H1 (cell line): ENCODE measurements at regions not wholly inside any gene's neighbourhood (a gene's known extent, or its start where the extent isn't known, plus 50 kb on each side); places are given as distances from the start of the nearest gene placed in this dataset.

Experiments used
- CTCF ChIA-PET: fragments of 300-600 bp; sonication (Branson Sonifier 250); formaldehyde crosslinking; loops from one replicate; lab custom pipeline; 2021; ENCODE audit not compliant: partially characterized antibody; lab: Charles Lee
- POLR2A ChIA-PET: fragments of 300-600 bp; sonication (Branson Sonifier 250); formaldehyde crosslinking; loops from one replicate; lab custom pipeline; 2021; ENCODE audit warnings: inconsistent platforms; ENCODE audit not compliant: partially characterized antibody; lab: Charles Lee
- DNase-seq, 2 experiments: peaks; one replicate each; pipeline versions ENCODE4 v3.0.0 to v3.0.0-alpha.2; 2010 to 2022; ENCODE audit warnings: low spot score in 2 of 2, low read depth in 1 of 2, mixed read lengths in 1 of 2
- FAIRE-seq: peaks from 2 replicates; lab custom pipeline; 2011; peaks lifted over from hg19 to GRCh38; lab: Jason Lieb, UNC
- H2AFZ ChIP-seq: 2 replicates; pipeline ENCODE4 v1.8.1; 2012; ENCODE audit warnings: low read length, inconsistent platforms
- H2AK5ac ChIP-seq: 2 replicates; pipeline ENCODE4 v1.6.1; 2013; ENCODE audit warnings: low read depth, low read length
- H2BK120ac ChIP-seq: replicated peaks from 2 replicates; pipeline ENCODE3; 2013; ENCODE audit warnings: low read depth, low read length, inconsistent platforms
- H2BK12ac ChIP-seq: 2 replicates; pipeline ENCODE4 v1.6.1; 2013; ENCODE audit warnings: low read depth, low read length
- H2BK15ac ChIP-seq: 2 replicates; pipeline ENCODE4 v1.6.1; 2013; ENCODE audit warnings: low read length
- H2BK20ac ChIP-seq: 2 replicates; pipeline ENCODE4 v1.6.1; 2013; ENCODE audit warnings: low read length
- H2BK5ac ChIP-seq: 2 replicates; pipeline ENCODE4 v1.6.1; 2013; ENCODE audit warnings: low read depth, low read length
- H3K14ac ChIP-seq: 2 replicates; pipeline ENCODE4 v1.6.1; 2013; ENCODE audit warnings: inconsistent platforms; ENCODE audit not compliant: insufficient read length
- H3K18ac ChIP-seq: 2 replicates; pipeline ENCODE4 v1.6.1; 2013; ENCODE audit warnings: low read length; ENCODE audit errors: extremely low read depth
- H3K23ac ChIP-seq: 2 replicates; pipeline ENCODE4 v1.6.1; 2013; ENCODE audit warnings: inconsistent platforms; ENCODE audit not compliant: insufficient read length
- H3K23me2 ChIP-seq: 2 replicates; pipeline ENCODE4 v1.6.1; 2013; ENCODE audit warnings: low read depth, low read length
- H3K27ac ChIP-seq: 2 replicates; pipeline ENCODE4 v1.6.1; 2011; ENCODE audit warnings: low read depth, low read length, inconsistent platforms
- H3K27me3 ChIP-seq, 4 experiments: replicated peaks in 1 of 4; 1 replicate in 1 of 4; 2 replicates in 3 of 4; pipeline versions ENCODE4 v1.6.1 to v1.8.1; 2011 to 2013; ENCODE audit warnings: low read length in 3 of 4, mild to moderate bottlenecking in 3 of 4, inconsistent platforms in 2 of 4, mixed read lengths in 2 of 4, moderate library complexity in 1 of 4; ENCODE audit not compliant: control insufficient read depth in 3 of 4, insufficient read depth in 3 of 4; ENCODE audit errors: extremely low read depth in 1 of 4
- H3K36me3 ChIP-seq, 4 experiments: 2 replicates each; pipeline versions ENCODE4 v1.6.1 to v1.8.1; 2011 to 2013; ENCODE audit warnings: mild to moderate bottlenecking in 4 of 4, low read length in 3 of 4, moderate library complexity in 2 of 4, control low read depth in 1 of 4, inconsistent platforms in 1 of 4; ENCODE audit not compliant: insufficient read depth in 4 of 4, control insufficient read depth in 2 of 4
- H3K4ac ChIP-seq: replicated peaks from 2 replicates; pipeline ENCODE3; 2013; ENCODE audit warnings: low read length, low read depth, mixed read lengths, inconsistent platforms; ENCODE audit not compliant: insufficient read length
- H3K4me1 ChIP-seq, 4 experiments: replicated peaks in 1 of 4; 1 replicate in 1 of 4; 2 replicates in 3 of 4; pipeline versions ENCODE4 v1.6.1 to v1.8.1; 2011 to 2013; ENCODE audit warnings: low read length in 3 of 4, inconsistent platforms in 2 of 4, mixed read lengths in 1 of 4; ENCODE audit not compliant: insufficient read depth in 4 of 4, control insufficient read depth in 3 of 4
- H3K4me2 ChIP-seq, 2 experiments: 2 replicates each; pipeline versions ENCODE4 v1.6.1 to v1.8.1; 2011 to 2013; ENCODE audit warnings: low read depth in 2 of 2, low read length in 2 of 2, control low read depth in 1 of 2, inconsistent platforms in 1 of 2, mild to moderate bottlenecking in 1 of 2; ENCODE audit not compliant: insufficient read depth in 1 of 2
- H3K4me3 ChIP-seq, 4 experiments: fragments of 200-600, 300-600 bp in 1 of 4; sonication (generic), shearing (Covaris generic), sonication (Bioruptor Twin) in 1 of 4; 2 replicates each; pipeline versions ENCODE4 v1.5.1 to v1.8.1; 2011 to 2016; ENCODE audit warnings: low read length in 4 of 4, low read depth in 3 of 4, control low read depth in 2 of 4, inconsistent platforms in 2 of 4, mild to moderate bottlenecking in 2 of 4, mixed read lengths in 1 of 4, moderate library complexity in 1 of 4; ENCODE audit not compliant: insufficient read depth in 2 of 4; ENCODE audit errors: extremely low read depth in 1 of 4
- H3K56ac ChIP-seq: replicated peaks from 2 replicates; pipeline ENCODE3; 2013; ENCODE audit warnings: low read depth, mild to moderate bottlenecking, mixed read lengths, low read length, inconsistent platforms; ENCODE audit not compliant: insufficient read length
- H3K79me1 ChIP-seq: 2 replicates; pipeline ENCODE4 v1.6.1; 2013; ENCODE audit warnings: low read depth, low read length, control low read depth
- H3K79me2 ChIP-seq, 2 experiments: 2 replicates each; pipeline versions ENCODE4 v1.6.1 to v1.8.1; 2012 to 2013; ENCODE audit warnings: low read length in 2 of 2, mild to moderate bottlenecking in 2 of 2, inconsistent platforms in 1 of 2; ENCODE audit not compliant: insufficient read depth in 2 of 2, control insufficient read depth in 1 of 2
- H3K9ac ChIP-seq, 4 experiments: replicated peaks in 1 of 4; 1 replicate in 1 of 4; 2 replicates in 3 of 4; pipeline versions ENCODE4 v1.6.1 to v1.8.1; 2011 to 2013; ENCODE audit warnings: low read depth in 3 of 4, low read length in 3 of 4, control low read depth in 2 of 4, mild to moderate bottlenecking in 2 of 4, moderate library complexity in 2 of 4, inconsistent platforms in 1 of 4; ENCODE audit errors: extremely low read depth in 1 of 4
- H3K9me3 ChIP-seq, 2 experiments: 2 replicates each; pipeline versions ENCODE4 v1.6.1 to v1.8.1; 2012 to 2013; ENCODE audit warnings: mild to moderate bottlenecking in 2 of 2, moderate library complexity in 2 of 2, control low read depth in 1 of 2, inconsistent platforms in 1 of 2, low read depth in 1 of 2, low read length in 1 of 2, mixed read lengths in 1 of 2; ENCODE audit not compliant: insufficient read depth in 2 of 2
- H4K20me1 ChIP-seq, 2 experiments: replicated peaks in 1 of 2; 2 replicates each; pipeline versions ENCODE3 to v1.8.1; 2011 to 2013; ENCODE audit warnings: inconsistent platforms in 2 of 2, low read length in 2 of 2, mild to moderate bottlenecking in 1 of 2; ENCODE audit not compliant: insufficient read depth in 2 of 2, control insufficient read depth in 1 of 2
- H4K5ac ChIP-seq: 2 replicates; pipeline ENCODE4 v1.6.1; 2013; ENCODE audit warnings: low read length, low read depth, mixed read lengths, inconsistent platforms; ENCODE audit not compliant: insufficient read length
- H4K8ac ChIP-seq: 2 replicates; pipeline ENCODE4 v1.8.0; 2013; ENCODE audit warnings: mild to moderate bottlenecking, moderate library complexity, low read length, inconsistent platforms; ENCODE audit not compliant: insufficient read depth; ENCODE audit errors: extremely low read depth
- H4K91ac ChIP-seq: replicated peaks from 2 replicates; pipeline ENCODE3; 2013; ENCODE audit warnings: low read length, mixed read lengths, inconsistent platforms; ENCODE audit not compliant: insufficient read length
- ATF2 ChIP-seq: IDR thresholded peaks from 2 replicates; pipeline ENCODE4 v1.6.1; 2012; ENCODE audit warnings: low read length, inconsistent platforms
- BACH1 ChIP-seq: IDR thresholded peaks from 2 replicates; pipeline ENCODE4 v1.6.1; 2012; ENCODE audit warnings: low read length, improper control_type of control experiment
- BCL11A ChIP-seq, 2 experiments: IDR thresholded peaks; one replicate each; pipeline ENCODE4 v1.6.1; 2011; ENCODE audit warnings: low read depth in 2 of 2, low read length in 2 of 2, mild to moderate bottlenecking in 2 of 2
- BRCA1 ChIP-seq: IDR thresholded peaks from 2 replicates; pipeline ENCODE4 v1.6.1; 2012; ENCODE audit warnings: low read depth, low read length, improper control_type of control experiment
- CHD1 ChIP-seq: IDR thresholded peaks from 2 replicates; pipeline ENCODE4 v1.6.1; 2012; ENCODE audit warnings: low read depth, low read length, improper control_type of control experiment
- CREB1 ChIP-seq: IDR thresholded peaks from 2 replicates; pipeline ENCODE4 v1.6.1; 2012; ENCODE audit warnings: inconsistent platforms
- CTBP2 ChIP-seq: IDR thresholded peaks from 2 replicates; pipeline ENCODE4 v1.7.0; 2011; ENCODE audit warnings: borderline replicate concordance, mild to moderate bottlenecking, moderate library complexity, mixed read lengths, low read length; ENCODE audit not compliant: insufficient read depth, insufficient read length
- POU5F1 ChIP-seq: IDR thresholded peaks from 2 replicates; pipeline ENCODE4 v1.6.1; 2011; ENCODE audit warnings: low read depth, mild to moderate bottlenecking, low read length, moderate library complexity
- RXRA ChIP-seq: IDR thresholded peaks from 2 replicates; pipeline ENCODE4 v1.6.1; 2011; ENCODE audit warnings: low read depth, mild to moderate bottlenecking, low read length, moderate library complexity; ENCODE audit not compliant: insufficient read depth
- SRF ChIP-seq: IDR thresholded peaks from 2 replicates; pipeline ENCODE4 v1.6.1; 2011; ENCODE audit warnings: mild to moderate bottlenecking, low read depth, low read length, moderate library complexity
- TAF1 ChIP-seq: IDR thresholded peaks from 2 replicates; pipeline ENCODE4 v1.6.1; 2011; ENCODE audit warnings: mild to moderate bottlenecking, low read depth, low read length
- USF2 ChIP-seq: IDR thresholded peaks from 2 replicates; pipeline ENCODE4 v1.6.1; 2011; ENCODE audit warnings: low read length, improper control_type of control experiment
- WGBS, 2 experiments: shearing (Covaris generic) in 1 of 2; methylation state at CpG; one replicate each; pipeline versions ENCODE4 v1.1.6 to v1.1.7; 2013 to 2015; ENCODE audit warnings: low lambda C conversion rate in 2 of 2, mixed read lengths in 2 of 2, inconsistent platforms in 1 of 2, low coverage in 1 of 2, missing lambda C conversion rate in 1 of 2; ENCODE audit not compliant: insufficient replicate concordance in 2 of 2, insufficient coverage in 1 of 2, insufficient read length in 1 of 2; ENCODE audit errors: extremely low coverage in 1 of 2, missing lambda C conversion rate in 1 of 2; 5-methylcytosine and 5-hydroxymethylcytosine counted together

- H3K18ac ChIP-seq, result no peak overlapping the region
- peak overlapping the region; percentile 16 for H4K5ac ChIP-seq
- ChIA-PET POLR2A (no interaction called here), CTCF (interaction anchor here (0.6 kb wide), 1 partner anchor 394 kb away, joined by 3 read pairs; no protein-coding TSS in a partner anchor)
- H3K23ac ChIP-seq, result no peak overlapping the region
- no peak overlapping the region for H3K14ac ChIP-seq
- no peaks in the 10 kb centered on the region for H3K79me1 ChIP-seq
- H3K4me2 ChIP-seq, result no peak overlapping the region
- H3K4ac ChIP-seq, result peak overlapping the region; percentile 35
- no peaks in the 10 kb centered on the region for H4K20me1 ChIP-seq
- H3K23me2 ChIP-seq, result peaks cover 2% of the 10 kb centered on the region
- no peak overlapping the region for H3K56ac ChIP-seq
- peak overlapping the region; percentile 85 for H2BK120ac ChIP-seq
- DNase-seq (no peak), FAIRE-seq (no peak)
- no peaks in the 10 kb centered on the region for H3K36me3 ChIP-seq
- H2BK20ac ChIP-seq, result peak overlapping the region; percentile 9; the same call in 1 of the 2 replicates
- no peak overlapping the region for H3K4me3 ChIP-seq
- no peak overlapping the region for H3K27ac ChIP-seq
- H2BK12ac ChIP-seq, result peak overlapping the region; percentile 29; the same call in 1 of the 2 replicates
- no peak overlapping the region for H2BK15ac ChIP-seq
- no peak overlapping the region for H2AFZ ChIP-seq
- H3K4me1 ChIP-seq, result no peaks in the 10 kb centered on the region; a peak in 1 of 7 replicates
- no peak overlapping the region for H4K8ac ChIP-seq
- H3K9ac ChIP-seq, result no peak overlapping the region
- H3K79me2 ChIP-seq, result no peaks in the 10 kb centered on the region
- peaks cover 8 to 9% of the 10 kb centered on the region in 2 experiments; a peak in 2 of 4 replicates for H3K9me3 ChIP-seq
- H2BK5ac ChIP-seq, result no peak overlapping the region
- H4K91ac ChIP-seq, result peak overlapping the region; percentile 66
- 87% methylated on average over 2 of the region's 2 CpGs; no CpG with 5 or more reads in 1 of the 2 experiments for WGBS, 2 experiments
- 0 out of 2 replicates have a peak overlapping the region, but pooled peaks have one; percentile 30 for H2AK5ac ChIP-seq
- no peaks in the 10 kb centered on the region for H3K27me3 ChIP-seq
- TF ChIP-seq CTBP2, result no peak
- TF ChIP-seq USF2, result no peak
- TF ChIP-seq BCL11A (IDR thresholded peaks at IDR 0.05; ENCODE audit: low read depth in 2 of 2, low read length in 2 of 2), result no peak
- no peak for TF ChIP-seq POU5F1
- TF ChIP-seq CREB1, result no peak
- TF ChIP-seq SRF, result no peak
- no peak for TF ChIP-seq TAF1
- no peak for TF ChIP-seq BRCA1
- no peak for TF ChIP-seq CHD1
- no peak for TF ChIP-seq ATF2
- no peak for TF ChIP-seq RXRA
- TF ChIP-seq BACH1, result no peak
Measured at GRCh38 chr6:106733386-106733785, 104.0 kb downstream of the QRSL1 start.
